HepG2 (cell line): ENCODE measurements at regions not wholly inside any gene's neighbourhood (a gene's known extent, or its start where the extent isn't known, plus 50 kb on each side); places are given as distances from the start of the nearest gene placed in this dataset.

Source experiments
- BHLHE40 ChIP-seq: IDR thresholded peaks from 2 replicates; pipeline ENCODE4 v1.6.1; 2011; ENCODE audit warnings: low read length, improper control_type of control experiment
- CHD2 ChIP-seq: IDR thresholded peaks from 2 replicates; pipeline ENCODE4 v1.6.1; 2011; ENCODE audit warnings: low read depth, low read length, improper control_type of control experiment
- CTCF ChIP-seq: sonication (generic); formaldehyde crosslinking; IDR thresholded peaks from 2 replicates; pipeline ENCODE4 v1.5.0; 2020; ENCODE audit warnings: mild to moderate bottlenecking, missing genetic modification reagents, moderate library complexity
- EZH2 ChIP-seq: conservative IDR thresholded peaks from 2 replicates; pipeline ENCODE4 v1.6.1; 2012; ENCODE audit warnings: mild to moderate bottlenecking, low read depth, low read length, moderate library complexity
- NCOR1 ChIP-seq: fragments of 200-600 bp; sonication (generic); IDR thresholded peaks from 2 replicates; pipeline ENCODE4 v1.7.0; 2017; ENCODE audit warnings: antibody characterized with exemption, low read length, borderline replicate concordance
- POLR2AphosphoS5 ChIP-seq: IDR thresholded peaks from 2 replicates; pipeline ENCODE4 v1.6.1; 2012; ENCODE audit warnings: low read depth, low read length
- PTBP1 ChIP-seq: fragments of 200-400 bp; formaldehyde crosslinking; IDR thresholded peaks from 2 replicates; pipeline ENCODE4 v1.6.1; 2018; ENCODE audit warnings: low read length, low read depth; ENCODE audit not compliant: poor library complexity, severe bottlenecking
- RFX5 ChIP-seq: IDR thresholded peaks from 2 replicates; pipeline ENCODE4 v1.6.1; 2011; ENCODE audit warnings: low read depth, low read length, improper control_type of control experiment
- SRF ChIP-seq: IDR thresholded peaks from 2 replicates; pipeline ENCODE4 v1.6.1; 2011; ENCODE audit warnings: mild to moderate bottlenecking, low read depth, low read length, moderate library complexity
- STAG1 ChIP-seq: sonication (generic); formaldehyde crosslinking; IDR thresholded peaks from 2 replicates; pipeline ENCODE4 v1.4.0; 2020; ENCODE audit warnings: missing genetic modification reagents
- TFE3 ChIP-seq: IDR thresholded peaks from 2 replicates; pipeline ENCODE4 v1.6.1; 2016
- ZFP36L1 ChIP-seq: sonication (generic); formaldehyde crosslinking; IDR thresholded peaks from 2 replicates; pipeline ENCODE4 v1.8.0; 2022; ENCODE audit warnings: mild to moderate bottlenecking, missing genetic modification reagents, moderate library complexity
- ZNF350 ChIP-seq: sonication (generic); formaldehyde crosslinking; IDR thresholded peaks from 2 replicates; pipeline ENCODE4 v1.4.0; 2020; ENCODE audit warnings: mild to moderate bottlenecking, low read depth, missing genetic modification reagents, borderline replicate concordance
- ZNF576 ChIP-seq: sonication (generic); formaldehyde crosslinking; IDR thresholded peaks from 2 replicates; pipeline ENCODE4 v1.4.0; 2020; ENCODE audit warnings: mild to moderate bottlenecking, missing genetic modification reagents

GRCh38 chr3:69451594-69451993 is 65.7 kb upstream of the FRMD4B start:
- TF ChIP-seq SRF (no peak), EZH2 (no peak), PTBP1 (no peak), ZFP36L1 (CRISPR knock-in tag) (no peak), NCOR1 (no peak), CHD2 (no peak), TFE3 (CRISPR knock-in tag) (no peak), BHLHE40 (no peak), POLR2AphosphoS5 (no peak), ZNF576 (CRISPR knock-in tag) (no peak), STAG1 (CRISPR knock-in tag) (no peak), ZNF350 (CRISPR knock-in tag) (no peak), CTCF (CRISPR knock-in tag) (no peak), RFX5 (no peak)
